Stimulated activated CD4-positive, alpha-beta T cell treated with anti-CD3 and anti-CD28 coated beads, Interleukin-15, amount 100 ng/mL, for 48 hours (primary cell): ENCODE measurements at regions not wholly inside any gene's neighbourhood (a gene's known extent, or its start where the extent isn't known, plus 50 kb on each side); places are given as distances from the start of the nearest gene placed in this dataset.

ENCODE experiments used
- DNase-seq, 2 donors: peaks; one replicate each; pipeline ENCODE4 v3.0.0-alpha.2; 2020; ENCODE audit warnings: low read depth in 2 of 2

GRCh38 chr2:18467749-18468360, 92.6 kb downstream of the RDH14 start:
- no peak for DNase-seq

DNA sequence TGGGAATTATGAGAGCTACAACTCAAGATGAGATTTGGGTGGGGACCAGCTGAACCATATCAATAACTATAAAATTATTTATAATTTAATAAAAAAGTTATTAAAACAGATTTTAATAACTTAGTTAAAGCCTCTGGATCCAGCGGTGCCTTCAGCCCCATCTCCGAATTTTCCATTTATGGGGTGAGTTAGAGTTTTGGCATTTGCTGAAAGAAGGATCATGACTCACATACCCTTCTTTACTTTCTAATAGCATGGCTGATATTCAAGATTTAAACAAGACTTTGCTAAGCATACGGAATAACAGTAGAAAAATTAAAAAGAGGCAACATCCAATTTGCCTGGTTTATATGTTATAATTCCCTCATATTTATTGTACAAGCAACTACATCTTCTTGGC, 94.5 kb downstream of the RDH14 start:
- DNase-seq, result no peak

DNA sequence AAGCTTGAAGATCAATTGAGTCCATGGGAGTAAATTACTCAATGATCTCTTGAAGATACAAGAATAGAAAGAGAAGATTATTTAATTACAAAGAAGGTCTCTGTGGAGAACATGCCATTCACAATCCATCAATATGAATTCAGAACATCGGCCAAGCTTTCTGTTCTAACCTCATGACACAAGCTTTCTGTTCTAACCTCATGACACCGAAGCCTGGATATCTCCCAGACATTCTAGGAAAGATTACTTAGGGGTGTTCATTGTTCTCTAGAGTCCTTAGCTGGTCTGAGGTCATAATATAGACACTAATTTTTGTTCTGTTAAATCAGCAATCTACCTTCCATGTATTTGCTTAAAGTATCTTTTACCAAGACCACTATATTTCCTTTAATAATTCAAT, 95.5 kb downstream of the RDH14 start:
- no peak for DNase-seq

GRCh38 chr2:18456026-18456425, 104.4 kb downstream of the RDH14 start:
- DNase-seq, result no peak

DNA sequence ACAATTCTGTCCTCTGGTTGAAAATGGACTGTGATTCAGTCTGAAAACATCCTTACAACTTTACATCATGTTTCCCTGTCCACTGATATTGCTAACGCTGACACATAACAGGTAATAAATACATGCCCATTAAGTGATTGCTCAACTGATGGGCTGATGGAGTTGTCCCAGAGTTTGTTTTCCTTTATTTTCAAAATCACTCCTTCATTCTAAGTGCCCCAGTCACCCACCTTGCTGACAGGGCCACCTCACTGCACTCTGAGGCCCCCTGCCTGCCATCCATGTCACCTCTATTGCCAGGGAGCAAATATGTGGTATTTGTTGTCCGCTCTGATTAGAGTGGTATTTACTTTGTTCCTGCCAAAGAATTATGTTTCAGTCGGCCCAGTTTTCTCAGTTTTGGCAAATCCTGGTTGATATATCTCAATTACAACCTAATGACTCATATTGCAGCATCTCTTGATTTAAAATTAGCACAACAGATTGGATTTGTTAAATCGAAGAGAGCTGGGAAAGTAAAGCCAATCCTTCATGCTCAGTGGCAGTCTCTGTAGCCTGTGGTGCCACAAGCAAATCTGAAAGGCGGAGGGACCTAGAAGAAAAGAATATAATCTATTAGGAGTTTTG, 105.1 kb downstream of the RDH14 start:
- DNase-seq, result no peak

- no peak for DNase-seq
These were observed 105.7 kb downstream of the RDH14 start for GRCh38 chr2:18454692-18455235.

- DNase-seq, result no peak
These were observed 113.7 kb downstream of the RDH14 start for GRCh38 chr2:18446715-18447114.

GRCh38 chr2:18445433-18446320, 114.8 kb downstream of the RDH14 start:
- no peak for DNase-seq

DNA sequence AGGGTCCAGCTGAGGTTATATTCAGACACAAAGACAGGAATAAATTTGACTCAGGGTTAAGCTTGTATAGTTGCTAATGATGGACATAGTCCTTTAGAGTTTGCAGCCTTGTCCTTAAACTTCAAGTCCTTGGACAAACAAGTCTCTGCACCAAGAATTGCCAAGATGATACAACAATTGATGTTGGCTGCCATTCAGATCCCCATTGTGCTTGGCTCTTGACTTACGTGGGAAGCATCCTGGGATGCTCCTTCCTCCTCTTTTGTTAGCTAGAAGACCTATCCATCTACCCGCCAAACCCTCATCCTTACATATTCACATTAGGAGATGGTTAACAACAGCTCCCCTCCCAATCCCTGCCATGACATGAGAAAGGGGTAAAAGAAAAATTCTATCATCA, 115.6 kb downstream of the RDH14 start:
- no peak for DNase-seq

DNA sequence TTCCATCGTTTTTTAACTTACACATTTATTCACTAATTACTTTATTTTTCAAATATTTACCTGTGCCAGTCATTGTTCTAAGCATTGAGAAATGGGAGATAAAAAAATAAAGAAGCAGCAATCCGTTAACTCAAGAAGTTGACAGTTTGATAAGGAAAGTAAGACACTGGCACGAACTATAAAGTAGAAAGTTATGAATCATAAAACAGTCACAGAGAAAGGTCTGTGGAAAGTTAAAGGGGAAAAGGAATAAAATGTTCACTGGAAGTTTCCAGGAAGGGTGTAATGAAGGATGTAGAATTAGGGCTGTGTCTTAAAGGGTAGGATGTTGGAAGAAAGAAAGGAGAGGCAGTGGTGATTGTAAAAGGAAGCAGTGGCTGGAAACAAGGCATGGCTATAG, 118.9 kb downstream of the RDH14 start:
- DNase-seq, result no peak

GRCh38 chr2:18440777-18441176, 119.7 kb downstream of the RDH14 start:
- DNase-seq, result no peak

DNA sequence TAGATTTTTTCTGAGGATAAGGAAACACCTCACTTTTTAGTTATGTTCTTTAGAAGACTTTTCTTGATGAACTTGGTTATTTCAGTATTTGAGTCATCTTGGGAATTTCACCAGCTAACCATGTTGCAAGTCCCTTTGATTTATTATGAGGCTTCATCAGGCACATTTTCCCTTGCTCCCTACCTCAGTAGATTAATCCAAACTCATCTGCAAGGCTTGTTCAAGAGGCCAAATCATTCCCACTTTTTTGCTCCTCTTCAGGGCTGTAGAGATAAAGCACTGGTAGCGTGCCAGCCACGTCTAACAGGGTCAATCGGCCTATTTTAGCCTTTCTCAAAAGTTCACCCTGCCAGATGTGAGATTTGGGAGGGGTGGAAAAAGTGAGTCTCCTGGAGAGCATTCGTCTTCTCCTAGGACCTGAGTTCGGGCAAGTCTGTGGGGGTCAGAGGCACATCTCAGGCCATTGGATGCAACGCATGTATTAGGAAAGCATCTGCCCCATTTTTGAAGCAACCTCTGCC, 120.3 kb downstream of the RDH14 start:
- DNase-seq, result no peak

DNA sequence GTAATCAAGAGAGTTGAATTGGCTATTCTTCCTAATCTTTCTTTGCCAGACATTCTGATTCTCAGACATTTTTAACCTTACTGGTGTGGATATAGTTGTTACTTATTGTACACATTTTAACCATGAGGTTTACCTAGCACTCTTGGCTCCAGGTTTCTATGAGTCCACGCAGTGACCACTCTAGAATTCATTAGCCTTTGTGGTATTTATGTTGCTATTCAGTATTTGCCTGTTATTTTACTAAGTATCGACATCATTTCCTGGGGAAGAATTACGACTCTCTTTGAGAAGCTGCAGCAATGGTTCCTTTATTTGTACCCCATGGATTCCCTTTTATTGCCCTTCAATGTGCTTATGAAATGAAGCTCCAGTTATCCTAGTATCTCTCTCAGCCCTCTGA, 120.7 kb downstream of the RDH14 start:
- DNase-seq, result no peak

- DNase-seq, result no peak
These were observed 122.5 kb downstream of the RDH14 start for GRCh38 chr2:18437909-18438308.

DNA sequence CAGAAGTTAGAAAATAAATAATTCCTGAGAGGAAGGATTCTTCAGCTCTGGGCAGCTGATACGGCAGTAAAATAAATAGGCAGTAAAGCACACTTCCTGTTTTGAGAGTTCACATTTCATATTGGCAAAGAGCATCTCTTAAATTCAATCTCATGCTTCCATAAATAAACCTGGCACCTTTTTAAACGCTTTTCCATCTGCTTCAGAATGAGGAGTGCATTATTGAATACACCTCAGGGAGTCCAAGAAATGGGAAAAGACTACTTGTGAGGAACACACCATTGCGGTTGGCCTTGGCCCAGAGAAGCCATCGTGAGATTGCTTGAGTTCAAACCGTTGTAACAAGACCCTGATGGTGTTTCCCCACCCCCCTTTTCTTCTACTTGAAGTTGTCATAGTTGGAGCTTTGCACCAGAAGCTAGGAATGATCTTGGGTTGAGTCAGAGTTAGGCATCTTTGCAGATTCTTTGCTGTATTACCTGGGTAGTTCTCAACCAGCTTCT, 123.9 kb downstream of the RDH14 start:
- DNase-seq, result no peak

GRCh38 chr2:18435426-18436037, 124.9 kb downstream of the RDH14 start:
- peak in 1 of 2 donors; percentile 4 for DNase-seq

- DNase-seq, result no peak
These were observed 126.6 kb downstream of the RDH14 start for GRCh38 chr2:18433872-18434271.

- DNase-seq, result no peak
These were observed 127.5 kb downstream of the RDH14 start for GRCh38 chr2:18432999-18433398.

DNA sequence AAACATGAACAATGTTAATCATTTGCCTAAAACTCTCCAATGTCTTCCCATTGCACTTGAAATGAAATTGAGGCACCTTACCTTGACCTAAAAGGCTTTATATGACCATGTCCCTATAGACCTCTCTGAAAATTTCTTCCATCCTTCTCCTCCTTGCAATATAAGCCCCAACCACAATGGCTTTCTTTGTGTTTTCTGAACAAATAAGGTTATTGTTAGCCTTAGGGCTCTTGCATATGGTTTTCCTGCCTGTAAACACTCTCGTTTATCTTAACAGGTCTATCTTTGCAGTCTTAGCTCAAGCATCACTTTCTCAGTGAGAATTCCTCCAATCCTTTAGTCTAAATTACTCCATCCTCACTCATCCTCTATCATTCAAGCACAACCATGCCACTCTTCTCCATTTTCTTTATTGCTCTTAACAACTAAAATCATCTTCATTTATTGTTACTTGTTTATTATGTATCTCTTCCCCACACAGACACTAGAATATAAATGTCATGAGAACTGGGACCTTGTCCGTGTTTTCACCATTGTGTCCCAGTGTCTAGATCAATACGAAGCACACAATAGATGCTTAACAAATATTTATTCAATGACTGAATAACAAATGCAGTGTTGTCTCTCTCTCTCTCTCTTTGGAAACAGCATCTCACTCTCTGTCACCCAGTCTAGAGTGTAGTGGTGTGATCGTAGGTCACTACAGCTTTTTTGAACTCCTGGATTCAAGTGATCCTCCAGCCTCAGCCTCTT, 129.3 kb downstream of the RDH14 start:
- DNase-seq, result no peak

GRCh38 chr2:18428516-18428915, 131.9 kb downstream of the RDH14 start:
- no peak for DNase-seq

- DNase-seq, result no peak
These were observed 132.7 kb downstream of the RDH14 start for GRCh38 chr2:18427762-18428161.
